ENCODE measurements at regions not wholly inside any gene's neighbourhood (a gene's known extent, or its start where the extent isn't known, plus 50 kb on each side); places are given as distances from the start of the nearest gene placed in this dataset.
"Not testable (repeated sequence)": the region's sequence is repeated elsewhere in the genome, so short reads cannot be mapped to it uniquely, and the experiment has no call there.

DNA sequence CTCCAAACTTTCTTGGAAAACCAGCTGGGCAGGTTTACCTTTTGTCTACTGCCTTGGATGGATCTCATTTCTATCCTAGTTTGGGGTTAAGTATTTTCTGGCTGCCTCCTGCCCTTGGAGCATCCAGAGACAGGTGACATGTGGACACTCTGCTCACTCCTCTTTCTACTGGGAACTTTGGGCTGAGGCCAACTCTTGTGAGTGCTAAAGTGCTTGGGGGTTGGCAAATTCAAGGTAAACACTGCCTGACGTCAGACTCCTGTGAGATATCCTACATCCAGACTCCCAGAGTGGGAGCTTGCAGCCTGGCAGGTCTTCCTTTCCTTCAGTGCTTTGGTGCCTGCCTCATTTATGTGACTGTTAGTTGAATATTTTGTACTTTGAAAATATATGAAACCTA is 388.1 kb downstream of the KCNRG start:
- no peak for DNase-seq (ENCODE audit: insufficient read length, low spot score)
- no peak for FAIRE-seq

- FAIRE-seq (no peak), DNase-seq (ENCODE audit: insufficient read length, low spot score) (no peak)
Measured at GRCh38 chr13:50404116-50404515, 388.9 kb downstream of the KCNRG start.

GRCh38 chr13:50404769-50405168 is 389.5 kb downstream of the KCNRG start:
- FAIRE-seq: no peak
- DNase-seq (ENCODE audit: insufficient read length, low spot score): no peak

- FAIRE-seq (no peak), DNase-seq (ENCODE audit: insufficient read length, low spot score) (no peak)
Measured at GRCh38 chr13:50406831-50407230, 391.6 kb downstream of the KCNRG start.

GRCh38 chr13:50408068-50408467 is 392.8 kb downstream of the KCNRG start:
- no peak for DNase-seq (ENCODE audit: insufficient read length, low spot score)
- FAIRE-seq: no peak

DNA sequence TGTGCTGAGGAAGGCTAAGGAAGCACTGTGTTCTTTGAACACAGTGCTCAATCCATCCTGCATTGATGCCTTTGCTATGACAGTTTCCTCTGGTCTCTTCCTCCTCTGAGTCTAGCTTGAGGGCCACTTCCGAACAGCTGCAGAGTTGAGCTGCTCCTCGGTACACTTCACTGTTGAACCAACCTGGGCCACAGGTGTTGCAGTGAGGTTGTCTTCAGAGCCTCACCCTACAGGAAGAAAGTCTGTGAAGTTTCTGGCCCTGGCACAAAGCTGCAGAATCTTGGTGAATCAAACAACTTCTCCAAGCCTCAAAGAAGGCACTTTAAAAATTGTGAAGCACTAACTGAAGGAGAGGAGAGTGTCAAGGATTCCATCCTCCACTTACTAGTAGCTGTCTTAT is 394.0 kb downstream of the KCNRG start:
- FAIRE-seq (no peak), DNase-seq (ENCODE audit: insufficient read length, low spot score) (no peak)

DNA sequence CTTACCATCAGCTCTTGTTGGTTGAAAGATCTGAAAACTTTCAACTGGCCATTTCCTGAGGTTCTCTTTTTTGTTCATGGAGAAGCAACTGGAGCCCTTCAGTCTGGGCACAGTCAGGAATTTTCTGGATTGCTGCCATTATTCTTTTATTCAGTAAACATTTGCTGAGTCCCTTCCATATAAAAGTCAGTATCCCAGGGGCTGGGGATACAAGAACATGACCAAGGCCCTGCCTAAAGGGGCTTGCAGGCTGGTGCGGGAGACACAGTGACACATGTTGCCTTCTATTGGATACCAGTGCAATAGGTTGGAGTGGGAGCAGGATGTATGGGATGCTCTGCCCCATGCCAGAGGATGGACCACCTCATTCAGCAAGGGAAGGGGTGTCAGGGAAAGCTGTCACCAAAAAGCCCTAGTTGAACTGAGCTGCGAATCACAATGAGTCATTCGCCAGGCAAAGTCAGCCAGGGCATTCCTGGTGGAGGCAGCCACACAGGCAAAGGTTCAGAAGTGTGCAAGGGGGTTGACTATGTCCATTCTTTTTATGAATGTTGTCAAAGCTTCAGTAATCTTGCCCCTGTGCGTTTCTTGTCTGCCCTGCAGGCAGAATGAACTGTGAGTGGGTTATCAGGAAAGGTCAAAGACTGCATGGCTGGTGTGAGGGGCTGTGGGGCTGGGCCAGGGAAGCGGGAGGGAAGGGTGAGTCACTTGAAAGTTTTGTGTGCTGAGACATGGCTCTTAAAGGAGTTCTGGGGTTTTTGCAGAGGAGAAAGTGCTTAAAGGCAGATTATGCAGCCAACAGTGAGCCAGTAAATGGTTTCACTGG is 395.9 kb downstream of the KCNRG start:
- FAIRE-seq: no peak
- no peak for DNase-seq (ENCODE audit: insufficient read length, low spot score)

- FAIRE-seq (no peak), DNase-seq (ENCODE audit: insufficient read length, low spot score) (no peak)
Measured at GRCh38 chr13:50412046-50412617, 396.9 kb downstream of the KCNRG start.

DNA sequence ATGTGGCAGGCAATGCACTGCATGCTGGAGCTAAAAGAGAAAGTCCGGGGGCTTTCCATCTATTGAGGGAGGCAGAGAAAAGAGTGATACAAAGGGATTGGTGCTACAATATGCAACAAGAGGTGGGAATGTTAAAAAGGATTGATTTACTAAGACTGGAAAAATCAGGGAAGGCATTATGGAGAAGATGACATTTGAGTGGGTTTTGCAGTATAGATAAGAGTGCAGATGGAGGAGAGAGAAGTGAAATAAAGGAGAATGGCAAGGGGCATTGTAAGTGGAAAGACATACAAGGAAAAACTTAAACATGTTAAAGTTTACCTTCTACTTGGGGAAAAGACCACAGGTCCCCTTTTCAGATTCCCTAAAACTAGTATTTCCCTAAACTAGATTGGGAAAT is 399.4 kb downstream of the KCNRG start:
- FAIRE-seq (no peak), DNase-seq (ENCODE audit: insufficient read length, low spot score) (no peak)

- DNase-seq (ENCODE audit: insufficient read length, low spot score): no peak
- no peak for FAIRE-seq
Measured at GRCh38 chr13:50415428-50415827, 400.2 kb downstream of the KCNRG start.

- DNase-seq (ENCODE audit: insufficient read length, low spot score) (no peak), FAIRE-seq (no peak)
Measured at GRCh38 chr13:50417597-50417996, 402.4 kb downstream of the KCNRG start.

DNA sequence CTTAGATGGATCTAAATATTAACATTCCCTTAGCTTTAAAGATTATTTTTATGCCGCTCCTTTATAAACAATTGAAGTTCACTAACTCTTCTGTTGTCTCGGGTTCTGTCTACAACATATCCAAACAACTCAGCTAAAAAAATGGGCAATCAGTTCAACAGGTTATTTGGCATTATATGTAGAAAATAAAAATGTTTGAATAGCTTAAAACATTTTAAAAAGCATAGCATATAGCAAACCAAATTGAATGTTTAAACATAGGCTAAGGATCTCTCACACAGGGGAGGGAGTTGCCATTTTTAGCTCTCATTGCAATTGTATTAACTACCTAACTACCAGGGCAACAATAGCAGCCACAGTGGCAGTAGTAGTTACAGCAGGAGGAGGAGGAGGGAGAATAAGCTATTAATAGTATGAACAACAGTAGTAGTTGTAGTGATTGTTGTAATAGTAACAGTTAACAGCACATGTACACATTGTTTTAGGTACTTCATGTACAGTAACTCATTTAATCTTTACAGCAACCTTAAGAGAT is 404.2 kb downstream of the KCNRG start:
- FAIRE-seq: no peak
- DNase-seq (ENCODE audit: insufficient read length, low spot score): no peak

DNA sequence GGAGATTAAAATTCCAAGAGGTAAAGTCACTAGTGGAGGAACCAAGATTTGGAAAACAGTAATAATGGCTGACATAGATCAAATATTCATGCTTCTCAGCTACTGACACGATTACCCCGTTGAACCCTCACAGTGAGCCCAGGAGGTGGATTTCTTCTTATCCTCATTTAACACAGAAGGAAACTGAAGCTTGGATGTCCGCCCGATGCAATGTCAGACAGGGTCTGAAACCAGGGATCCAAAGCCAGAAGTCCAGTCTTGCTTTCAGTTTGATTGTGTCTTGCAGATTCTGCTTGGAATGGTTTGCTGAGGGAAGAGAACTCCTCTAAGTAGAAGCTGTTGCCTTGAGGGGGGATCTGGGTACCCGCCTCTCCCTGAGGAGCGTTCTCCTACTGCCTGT is 404.7 kb downstream of the KCNRG start:
- DNase-seq (ENCODE audit: insufficient read length, low spot score): no peak
- FAIRE-seq: no peak

DNA sequence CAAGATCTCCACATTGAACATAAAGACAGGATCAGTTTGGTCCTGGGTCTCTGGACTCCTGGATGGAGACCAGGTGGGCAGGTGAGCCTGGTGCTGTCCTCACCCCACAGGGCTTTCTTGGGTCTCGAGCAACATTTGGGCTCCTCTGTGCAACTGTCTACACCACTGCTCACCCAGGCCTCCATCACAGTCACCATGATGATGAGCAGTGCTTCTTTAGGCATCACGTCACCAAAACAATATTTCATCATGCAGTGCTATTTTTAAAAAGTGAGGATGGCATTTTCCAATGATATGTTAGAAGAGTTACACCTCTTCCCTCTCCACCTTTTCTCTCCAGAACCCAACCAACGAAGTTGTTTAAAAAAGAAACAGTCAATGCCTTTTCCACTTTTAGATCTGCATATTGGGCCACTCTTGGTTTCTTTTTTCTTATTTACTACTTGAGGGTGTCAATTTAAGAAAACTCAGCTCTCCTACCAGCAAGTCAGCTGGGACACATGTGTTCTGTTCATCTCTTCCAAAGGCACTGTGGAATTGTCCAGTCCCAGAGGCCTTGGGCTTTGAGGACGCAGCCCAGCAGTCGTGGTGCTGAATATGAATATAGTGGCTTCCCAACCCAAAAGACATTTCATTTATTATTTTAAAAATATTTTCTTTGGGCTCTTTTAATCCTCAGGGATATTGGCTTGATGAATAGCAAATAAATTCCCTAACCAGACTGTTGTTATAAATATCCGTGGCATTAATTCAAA is 405.7 kb downstream of the KCNRG start:
- FAIRE-seq (no peak), DNase-seq (ENCODE audit: insufficient read length, low spot score) (no peak)

- no peak for DNase-seq (ENCODE audit: insufficient read length, low spot score)
- FAIRE-seq: no peak
Measured at GRCh38 chr13:50421473-50422130, 406.4 kb downstream of the KCNRG start.

DNA sequence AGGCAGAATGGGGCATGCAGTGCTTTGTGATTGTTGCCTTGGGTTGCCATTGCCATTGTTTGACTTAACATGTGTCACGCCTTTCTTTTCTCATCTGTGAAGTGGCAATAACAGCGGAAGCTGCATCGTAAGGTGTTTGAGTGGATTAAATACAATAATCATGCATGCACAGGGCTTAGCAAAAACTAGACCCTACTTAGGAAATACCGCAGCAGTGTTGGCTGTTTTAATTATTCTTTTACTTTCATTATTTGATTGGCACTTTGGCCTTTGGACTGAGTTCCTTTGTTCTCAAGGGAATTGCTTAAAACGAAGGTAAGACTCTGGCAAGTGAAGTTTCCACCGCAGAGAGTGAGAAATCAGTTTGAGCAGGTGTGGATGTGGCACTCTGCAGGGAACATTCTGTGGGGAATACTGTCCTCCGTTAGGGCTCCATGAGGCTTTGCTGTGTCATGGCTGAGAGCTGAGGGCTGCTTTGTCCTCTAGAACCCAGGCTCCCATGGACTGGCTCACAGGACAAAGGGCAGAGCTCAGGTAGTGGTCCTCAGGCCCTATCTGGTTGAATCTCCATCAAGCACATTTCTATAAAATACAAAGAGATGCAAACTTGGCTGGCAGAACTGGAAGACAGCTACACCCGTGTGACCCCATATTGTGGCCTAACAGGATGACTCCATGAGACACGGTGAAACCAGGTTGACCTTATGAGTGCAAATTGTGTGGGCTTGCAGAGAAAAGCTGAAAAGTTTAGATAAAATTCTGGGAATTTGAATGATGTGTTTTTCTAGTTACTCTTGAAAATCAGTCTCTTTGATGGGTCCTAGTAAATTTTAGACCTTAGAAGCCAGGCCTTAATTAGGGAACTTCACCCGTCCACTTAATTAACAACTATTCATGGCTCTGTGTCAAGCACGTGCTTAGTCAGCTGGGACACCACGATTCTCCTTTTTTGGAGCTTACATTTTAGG is 407.2 kb downstream of the KCNRG start:
- DNase-seq (ENCODE audit: insufficient read length, low spot score): no peak
- FAIRE-seq: no peak

DNA sequence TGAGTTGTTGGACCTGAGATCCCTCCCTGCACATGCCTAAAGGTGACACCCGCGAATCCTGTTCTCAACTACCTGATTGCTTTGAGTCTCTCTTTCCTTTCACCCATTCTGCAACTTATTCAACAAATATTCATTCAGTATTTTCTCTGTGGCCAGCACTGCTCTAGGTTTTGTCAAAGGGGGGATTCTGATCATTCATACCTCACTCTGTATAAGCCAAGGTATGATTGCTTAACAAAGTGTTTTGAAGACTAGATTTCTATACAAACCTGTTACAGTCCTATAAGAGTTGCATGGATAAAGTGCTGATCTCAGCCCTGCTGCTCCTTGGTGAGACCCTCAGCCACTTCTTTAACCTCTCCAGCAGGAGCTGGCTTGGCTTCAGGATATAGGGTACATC is 409.7 kb downstream of the KCNRG start:
- DNase-seq (ENCODE audit: insufficient read length, low spot score): no peak
- FAIRE-seq: no peak

DNA sequence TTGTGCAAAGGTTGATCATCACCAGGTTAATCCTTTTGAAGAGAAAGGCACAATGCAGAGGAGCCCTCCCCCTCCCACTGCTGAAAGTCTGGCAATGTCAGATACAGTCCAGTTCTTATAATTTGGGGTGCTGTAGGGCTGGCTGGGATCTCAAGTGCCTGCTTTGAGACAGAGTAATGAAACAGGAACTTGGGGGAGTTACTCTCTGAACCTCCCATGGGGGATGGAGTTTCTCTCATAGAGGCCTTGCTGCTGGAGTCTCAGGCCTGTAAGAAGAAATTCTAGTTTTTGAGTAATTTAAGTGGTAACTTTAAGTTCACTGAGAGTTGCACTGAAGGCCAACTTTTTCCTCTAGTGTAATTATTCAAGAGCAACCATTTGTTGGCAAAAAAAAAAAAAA is 410.5 kb downstream of the KCNRG start:
- DNase-seq (ENCODE audit: insufficient read length, low spot score): no peak
- FAIRE-seq: no peak

- FAIRE-seq (no peak), DNase-seq (ENCODE audit: insufficient read length, low spot score) (no peak)
Measured at GRCh38 chr13:50426927-50427326, 411.7 kb downstream of the KCNRG start.

GRCh38 chr13:50427511-50427910 is 412.3 kb downstream of the KCNRG start:
- not testable (repeated sequence) for DNase-seq (ENCODE audit: insufficient read length, low spot score); FAIRE-seq
